Peyer's patch (tissue), 4 donors: ENCODE measurements at regions not wholly inside any gene's neighbourhood (a gene's known extent, or its start where the extent isn't known, plus 50 kb on each side); places are given as distances from the start of the nearest gene placed in this dataset.

ENCODE experiments used
- POLR2A ChIP-seq, 2 donors: fragments of 450-650 bp; IDR thresholded peaks; one replicate each; pipeline ENCODE4 v1.5.1; 2017; ENCODE audit warnings: antibody characterized with exemption in 2 of 2, mild to moderate bottlenecking in 2 of 2, moderate library complexity in 2 of 2
- TF ChIP-seq, protein P1 (sequence below), 6 experiments: fragments of 450-650 bp in 4 of 6; fragments of 200-600 bp in 2 of 6; sonication (generic) in 1 of 6; IDR thresholded peaks; one replicate each; pipeline ENCODE4 v1.5.1; 2017 to 2019; ENCODE audit warnings: antibody characterized with exemption in 6 of 6, mild to moderate bottlenecking in 3 of 6, moderate library complexity in 1 of 6

- TF ChIP-seq, protein P1, sequence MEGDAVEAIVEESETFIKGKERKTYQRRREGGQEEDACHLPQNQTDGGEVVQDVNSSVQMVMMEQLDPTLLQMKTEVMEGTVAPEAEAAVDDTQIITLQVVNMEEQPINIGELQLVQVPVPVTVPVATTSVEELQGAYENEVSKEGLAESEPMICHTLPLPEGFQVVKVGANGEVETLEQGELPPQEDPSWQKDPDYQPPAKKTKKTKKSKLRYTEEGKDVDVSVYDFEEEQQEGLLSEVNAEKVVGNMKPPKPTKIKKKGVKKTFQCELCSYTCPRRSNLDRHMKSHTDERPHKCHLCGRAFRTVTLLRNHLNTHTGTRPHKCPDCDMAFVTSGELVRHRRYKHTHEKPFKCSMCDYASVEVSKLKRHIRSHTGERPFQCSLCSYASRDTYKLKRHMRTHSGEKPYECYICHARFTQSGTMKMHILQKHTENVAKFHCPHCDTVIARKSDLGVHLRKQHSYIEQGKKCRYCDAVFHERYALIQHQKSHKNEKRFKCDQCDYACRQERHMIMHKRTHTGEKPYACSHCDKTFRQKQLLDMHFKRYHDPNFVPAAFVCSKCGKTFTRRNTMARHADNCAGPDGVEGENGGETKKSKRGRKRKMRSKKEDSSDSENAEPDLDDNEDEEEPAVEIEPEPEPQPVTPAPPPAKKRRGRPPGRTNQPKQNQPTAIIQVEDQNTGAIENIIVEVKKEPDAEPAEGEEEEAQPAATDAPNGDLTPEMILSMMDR (IDR thresholded peaks at IDR 0.05): no peak
- TF ChIP-seq POLR2A (IDR thresholded peaks at IDR 0.05): no peak
Measured at GRCh38 chr7:98753176-98753575, 116.6 kb downstream of the TMEM130 start.
